WI38 (cell line): ENCODE measurements at regions not wholly inside any gene's neighbourhood (a gene's known extent, or its start where the extent isn't known, plus 50 kb on each side); places are given as distances from the start of the nearest gene placed in this dataset.

Experiments used
- H3K4me3 ChIP-seq: 2 replicates; pipeline ENCODE4 v1.5.1; 2011; ENCODE audit warnings: low read depth, mild to moderate bottlenecking, control low read depth, low read length
- TF ChIP-seq, protein P1 (sequence below): IDR thresholded peaks from 2 replicates; pipeline ENCODE4 v1.5.1; 2012; ENCODE audit warnings: low read depth, mild to moderate bottlenecking, control low read depth, low read length

GRCh38 chr5:2096887-2097505 lies 214.3 kb upstream of the IRX4 start:
- H3K4me3 ChIP-seq, result no peak overlapping the region
- TF ChIP-seq, protein P1, sequence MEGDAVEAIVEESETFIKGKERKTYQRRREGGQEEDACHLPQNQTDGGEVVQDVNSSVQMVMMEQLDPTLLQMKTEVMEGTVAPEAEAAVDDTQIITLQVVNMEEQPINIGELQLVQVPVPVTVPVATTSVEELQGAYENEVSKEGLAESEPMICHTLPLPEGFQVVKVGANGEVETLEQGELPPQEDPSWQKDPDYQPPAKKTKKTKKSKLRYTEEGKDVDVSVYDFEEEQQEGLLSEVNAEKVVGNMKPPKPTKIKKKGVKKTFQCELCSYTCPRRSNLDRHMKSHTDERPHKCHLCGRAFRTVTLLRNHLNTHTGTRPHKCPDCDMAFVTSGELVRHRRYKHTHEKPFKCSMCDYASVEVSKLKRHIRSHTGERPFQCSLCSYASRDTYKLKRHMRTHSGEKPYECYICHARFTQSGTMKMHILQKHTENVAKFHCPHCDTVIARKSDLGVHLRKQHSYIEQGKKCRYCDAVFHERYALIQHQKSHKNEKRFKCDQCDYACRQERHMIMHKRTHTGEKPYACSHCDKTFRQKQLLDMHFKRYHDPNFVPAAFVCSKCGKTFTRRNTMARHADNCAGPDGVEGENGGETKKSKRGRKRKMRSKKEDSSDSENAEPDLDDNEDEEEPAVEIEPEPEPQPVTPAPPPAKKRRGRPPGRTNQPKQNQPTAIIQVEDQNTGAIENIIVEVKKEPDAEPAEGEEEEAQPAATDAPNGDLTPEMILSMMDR, result no peak

DNA sequence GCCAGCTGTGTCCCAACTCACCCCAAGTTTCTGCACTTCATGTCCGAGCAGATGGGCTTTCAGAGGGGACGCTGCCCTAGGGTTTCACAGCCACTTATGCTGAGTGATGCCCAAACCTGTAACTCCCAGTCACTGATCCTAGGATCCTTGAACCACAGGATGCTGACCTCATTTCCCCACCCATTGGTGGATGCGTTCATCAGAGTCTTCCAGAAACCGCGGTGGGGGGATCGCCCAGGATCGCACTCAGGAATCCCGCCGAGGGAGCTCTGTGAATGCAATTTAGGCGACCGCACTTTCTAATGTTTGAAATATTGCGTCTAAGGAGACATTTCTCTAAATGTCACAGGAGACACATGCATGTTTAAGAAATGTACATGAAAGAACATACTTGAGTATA lies 212.3 kb upstream of the IRX4 start:
- TF ChIP-seq, protein P1, result no peak
- H3K4me3 ChIP-seq, result no peak overlapping the region

- no peak overlapping the region for H3K4me3 ChIP-seq
- TF ChIP-seq, protein P1, result no peak
These were observed 211.9 kb upstream of the IRX4 start for GRCh38 chr5:2094616-2094995.

DNA sequence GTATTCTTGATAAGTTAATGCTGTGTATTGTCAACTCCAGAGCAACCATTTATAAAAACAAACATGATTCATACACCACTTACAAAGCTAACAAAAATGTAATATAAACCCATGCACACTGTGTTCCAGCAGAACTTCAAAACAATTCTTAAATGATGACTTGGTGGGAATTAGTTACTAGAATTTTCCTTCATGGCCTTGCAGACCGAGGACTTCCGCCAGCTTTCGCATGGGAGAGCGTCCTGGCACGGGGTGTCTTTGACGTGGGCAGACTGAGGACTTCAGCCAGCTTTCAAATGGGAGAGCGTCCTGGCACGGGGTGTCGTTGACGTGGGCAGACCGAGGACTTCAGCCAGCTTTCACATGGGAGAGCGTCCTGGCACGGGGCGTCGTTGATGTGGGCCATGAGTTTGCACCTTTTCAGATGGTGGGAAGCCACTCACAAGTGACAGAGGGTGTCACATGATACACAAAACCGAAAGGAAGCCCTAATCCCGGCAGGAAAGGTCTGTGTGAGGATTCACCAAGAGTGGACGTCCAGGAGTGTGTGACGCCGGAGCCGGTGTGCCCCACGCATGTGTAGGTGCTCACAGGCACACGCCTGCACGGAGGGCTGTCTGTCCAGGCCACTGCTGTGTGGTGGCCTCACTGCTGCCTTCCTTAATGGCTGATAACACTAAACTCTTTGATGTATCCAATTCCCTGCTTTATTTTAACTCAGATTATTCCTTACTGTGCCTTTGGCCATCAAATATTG lies 211.3 kb upstream of the IRX4 start:
- TF ChIP-seq, protein P1, result no peak
- no peak overlapping the region for H3K4me3 ChIP-seq

DNA sequence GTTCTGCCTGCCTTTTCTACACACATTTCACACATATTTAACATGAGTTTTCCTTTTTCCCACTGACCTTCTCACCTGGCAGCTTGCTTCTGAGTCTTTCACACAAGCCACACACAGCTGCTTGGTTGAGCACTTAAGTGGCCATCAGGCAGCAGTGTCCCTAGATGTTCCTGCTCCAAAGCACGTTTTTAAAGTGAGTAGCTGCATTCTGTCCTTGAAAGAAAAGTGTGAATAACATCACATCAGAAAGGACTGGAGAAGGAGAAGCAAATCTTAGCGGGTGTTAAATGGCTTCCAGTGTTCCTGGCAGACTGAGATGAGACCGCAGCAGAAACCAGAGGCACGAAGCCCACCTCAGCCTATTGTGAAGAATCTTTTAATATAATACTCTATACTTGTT lies 209.2 kb upstream of the IRX4 start:
- no peak overlapping the region for H3K4me3 ChIP-seq
- TF ChIP-seq, protein P1, result no peak

GRCh38 chr5:2087980-2088379 lies 205.3 kb upstream of the IRX4 start:
- TF ChIP-seq, protein P1, result no peak
- no peak overlapping the region for H3K4me3 ChIP-seq

DNA sequence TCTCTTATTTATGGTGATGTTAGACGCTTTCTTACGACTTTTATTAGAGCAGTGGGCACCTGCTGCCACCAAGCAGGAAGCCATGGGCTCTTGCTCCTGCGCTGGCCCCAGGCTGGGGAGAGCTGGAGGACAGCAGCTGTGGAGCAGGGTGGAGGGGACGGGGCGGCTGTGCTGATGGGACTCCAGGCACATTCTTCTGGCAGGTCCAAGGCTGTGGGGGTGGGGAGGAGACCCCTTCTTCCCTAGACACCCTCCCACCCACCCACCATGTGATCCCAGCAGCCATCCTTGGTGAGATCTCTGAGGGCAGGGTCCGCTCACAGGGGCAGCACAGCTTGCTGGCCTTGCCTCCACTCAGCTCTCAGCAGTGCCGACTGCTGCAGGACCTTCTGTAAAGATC lies 192.6 kb upstream of the IRX4 start:
- TF ChIP-seq, protein P1, result no peak
- no peak overlapping the region for H3K4me3 ChIP-seq
